Lower lobe of right lung (tissue), 2 donors: ENCODE measurements at regions not wholly inside any gene's neighbourhood (a gene's known extent, or its start where the extent isn't known, plus 50 kb on each side); places are given as distances from the start of the nearest gene placed in this dataset.

Source experiments
- ATAC-seq, 2 donors: fragments of 200-7000 bp; cut with Tn5 transposase; one replicate each; pipeline ENCODE4 v1.9.1; 2020 to 2022; ENCODE audit warnings: mild to moderate bottlenecking in 2 of 2, moderate library complexity in 2 of 2
- DNase-seq: peaks from one replicate; pipeline ENCODE4 v3.0.0-alpha.2; 2020
- H3K27ac ChIP-seq: fragments of 200-600 bp; one replicate; pipeline ENCODE4 v1.8.0; 2022
- H3K27me3 ChIP-seq: fragments of 200-600 bp; one replicate; pipeline ENCODE4 v1.8.0; 2022; ENCODE audit warnings: low read depth
- H3K36me3 ChIP-seq: fragments of 200-600 bp; one replicate; pipeline ENCODE4 v1.8.0; 2022; ENCODE audit warnings: mild to moderate bottlenecking
- H3K4me1 ChIP-seq: fragments of 200-600 bp; one replicate; pipeline ENCODE4 v1.8.0; 2022
- H3K4me3 ChIP-seq: fragments of 200-600 bp; one replicate; pipeline ENCODE4 v1.8.0; 2022; ENCODE audit warnings: mild to moderate bottlenecking
- H3K9me3 ChIP-seq: fragments of 200-600 bp; one replicate; pipeline ENCODE4 v1.8.0; 2022
- intact Hi-C: fragments of 100-400 bp; cut with DNase I; formaldehyde crosslinking; loops from one replicate; pipeline ENCODE4 v1.11.0; 2022
- TF ChIP-seq, protein P1 (sequence below): fragments of 200-600 bp; IDR thresholded peaks from one replicate; pipeline ENCODE4 v1.8.0; 2022; ENCODE audit warnings: antibody characterized with exemption, mild to moderate bottlenecking
- donor health status: DM: no; HTN: yes; CAD: no; lungs with severe emphysema.

DNA sequence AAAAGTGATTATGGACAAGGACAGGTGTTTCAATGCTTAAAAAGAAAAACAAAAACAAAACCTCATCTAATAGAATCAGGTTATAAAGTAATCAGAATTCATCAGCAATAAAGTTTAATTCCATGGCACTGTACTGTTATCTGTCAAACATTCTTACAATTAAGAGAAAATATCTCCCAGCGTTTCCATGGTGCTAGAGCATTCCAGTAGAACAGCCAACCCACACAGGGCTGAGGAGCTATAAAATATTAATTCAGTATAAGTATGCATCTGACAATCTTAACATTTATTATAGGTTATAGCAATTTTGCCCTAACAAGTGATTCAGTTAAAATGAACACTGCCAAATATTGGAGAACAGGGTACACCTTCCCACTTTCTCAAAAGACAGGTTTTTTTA is 128.7 kb upstream of the DEPDC1 start:
- Histone ChIP-seq H3K27ac (no peak overlapping the region), H3K4me3 (no peak overlapping the region), H3K4me1 (no peaks in the 10 kb centered on the region), H3K9me3 (peaks cover 8% of the 10 kb centered on the region), H3K36me3 (no peaks in the 10 kb centered on the region), H3K27me3 (no peaks in the 10 kb centered on the region)
- intact Hi-C loops, result no loop called here
- ATAC-seq, result no peak
- DNase-seq, result no peak
- TF ChIP-seq, protein P1, sequence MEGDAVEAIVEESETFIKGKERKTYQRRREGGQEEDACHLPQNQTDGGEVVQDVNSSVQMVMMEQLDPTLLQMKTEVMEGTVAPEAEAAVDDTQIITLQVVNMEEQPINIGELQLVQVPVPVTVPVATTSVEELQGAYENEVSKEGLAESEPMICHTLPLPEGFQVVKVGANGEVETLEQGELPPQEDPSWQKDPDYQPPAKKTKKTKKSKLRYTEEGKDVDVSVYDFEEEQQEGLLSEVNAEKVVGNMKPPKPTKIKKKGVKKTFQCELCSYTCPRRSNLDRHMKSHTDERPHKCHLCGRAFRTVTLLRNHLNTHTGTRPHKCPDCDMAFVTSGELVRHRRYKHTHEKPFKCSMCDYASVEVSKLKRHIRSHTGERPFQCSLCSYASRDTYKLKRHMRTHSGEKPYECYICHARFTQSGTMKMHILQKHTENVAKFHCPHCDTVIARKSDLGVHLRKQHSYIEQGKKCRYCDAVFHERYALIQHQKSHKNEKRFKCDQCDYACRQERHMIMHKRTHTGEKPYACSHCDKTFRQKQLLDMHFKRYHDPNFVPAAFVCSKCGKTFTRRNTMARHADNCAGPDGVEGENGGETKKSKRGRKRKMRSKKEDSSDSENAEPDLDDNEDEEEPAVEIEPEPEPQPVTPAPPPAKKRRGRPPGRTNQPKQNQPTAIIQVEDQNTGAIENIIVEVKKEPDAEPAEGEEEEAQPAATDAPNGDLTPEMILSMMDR, result no peak

DNA sequence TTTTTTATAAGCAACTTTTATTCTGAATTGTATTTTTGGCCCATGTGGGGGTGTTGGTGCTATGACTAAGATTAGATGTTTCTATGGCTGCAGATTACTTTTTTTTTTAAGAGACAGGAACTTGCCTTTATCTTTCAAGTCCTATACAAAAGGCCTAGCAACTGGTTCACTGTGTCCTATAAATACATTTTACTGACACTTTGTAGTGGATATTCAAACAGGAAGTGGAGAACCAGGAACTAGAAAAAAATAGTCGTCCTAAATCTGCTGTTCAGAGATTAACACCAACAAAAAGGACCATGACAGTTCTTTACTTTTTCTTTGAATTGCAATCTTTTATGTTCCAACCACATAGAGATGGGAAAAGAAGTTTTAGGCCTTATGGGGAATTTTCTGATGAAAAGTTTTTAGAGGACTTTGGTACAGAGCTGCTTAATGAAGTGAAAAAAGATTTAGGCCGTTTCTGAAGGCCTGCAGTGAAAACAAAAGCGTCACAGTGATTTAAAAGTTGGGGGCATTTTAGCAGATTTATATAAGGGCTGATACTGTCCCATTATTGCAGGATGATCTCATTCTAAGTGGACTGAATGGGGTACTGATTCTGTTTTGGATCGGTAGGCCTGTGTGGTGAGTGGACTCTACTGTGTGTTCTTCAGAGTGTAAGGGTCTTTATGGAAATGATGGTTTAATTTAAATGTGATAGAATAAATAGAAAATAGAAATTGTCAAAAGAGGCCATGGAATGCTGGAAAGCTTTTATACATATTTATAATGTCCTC is 136.4 kb upstream of the DEPDC1 start:
- no peak for ATAC-seq
- no peaks in the 10 kb centered on the region for H3K9me3 ChIP-seq
- no peaks in the 10 kb centered on the region for H3K4me1 ChIP-seq
- no peaks in the 10 kb centered on the region for H3K27me3 ChIP-seq
- H3K36me3 ChIP-seq, result no peaks in the 10 kb centered on the region
- no peak for DNase-seq
- TF ChIP-seq, protein P1, result no peak
- no peak overlapping the region for H3K27ac ChIP-seq
- H3K4me3 ChIP-seq, result no peak overlapping the region
- intact Hi-C loops, result no loop called here

GRCh38 chr1:68644504-68644903 is 147.6 kb upstream of the DEPDC1 start:
- no peak overlapping the region for H3K27ac ChIP-seq
- H3K4me1 ChIP-seq, result no peaks in the 10 kb centered on the region
- H3K36me3 ChIP-seq, result no peaks in the 10 kb centered on the region
- H3K27me3 ChIP-seq, result no peaks in the 10 kb centered on the region
- intact Hi-C loops, result no loop called here
- TF ChIP-seq, protein P1, result no peak
- ATAC-seq (no peak), DNase-seq (no peak)
- no peaks in the 10 kb centered on the region for H3K9me3 ChIP-seq
- H3K4me3 ChIP-seq, result no peak overlapping the region

DNA sequence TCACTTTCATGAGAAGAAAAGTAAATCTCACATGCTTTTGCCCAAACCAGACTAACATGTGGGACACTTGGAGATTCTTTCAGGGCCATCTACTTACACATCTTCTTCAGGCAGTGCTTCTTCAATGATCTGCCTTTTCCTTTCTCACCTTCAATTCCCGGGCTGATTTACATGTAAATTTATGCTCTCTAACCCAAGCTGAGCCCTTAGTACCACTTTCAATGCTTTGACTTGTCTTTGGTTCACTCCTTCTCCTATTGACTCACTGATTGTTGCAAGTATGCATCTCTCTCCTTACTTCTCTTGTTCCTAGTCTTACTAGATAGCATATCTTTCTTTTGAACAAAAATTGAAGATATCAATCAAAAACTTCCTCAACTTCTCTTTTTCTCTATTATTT is 154.2 kb upstream of the DEPDC1 start:
- no peak for ATAC-seq
- Histone ChIP-seq H3K27ac (no peak overlapping the region), H3K4me1 (no peaks in the 10 kb centered on the region), H3K36me3 (no peaks in the 10 kb centered on the region), H3K4me3 (no peak overlapping the region), H3K27me3 (no peaks in the 10 kb centered on the region), H3K9me3 (no peaks in the 10 kb centered on the region)
- DNase-seq, result no peak
- intact Hi-C loops, result no loop called here
- TF ChIP-seq, protein P1, result no peak

DNA sequence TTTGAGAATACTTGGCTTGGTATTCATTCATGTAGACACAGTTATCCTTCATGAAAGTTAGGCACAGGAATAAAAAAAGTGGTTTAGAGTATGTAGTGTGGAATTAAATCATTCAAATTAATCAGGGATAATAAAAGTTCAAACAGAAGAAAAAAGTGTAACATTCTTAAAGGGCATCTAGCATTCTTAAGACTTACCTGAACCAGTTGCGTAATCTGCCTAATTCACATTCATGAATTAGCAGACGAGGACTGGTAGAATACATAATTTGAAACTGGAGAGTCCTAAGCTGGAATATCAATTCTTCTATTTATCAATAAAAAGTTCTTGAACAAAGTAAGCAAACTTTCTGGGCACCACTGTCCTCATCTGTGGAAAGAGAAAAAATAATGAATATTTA is 157.0 kb upstream of the DEPDC1 start:
- H3K27ac ChIP-seq, result no peak overlapping the region
- no peaks in the 10 kb centered on the region for H3K27me3 ChIP-seq
- no peaks in the 10 kb centered on the region for H3K4me1 ChIP-seq
- H3K9me3 ChIP-seq, result no peaks in the 10 kb centered on the region
- DNase-seq, result no peak
- no peaks in the 10 kb centered on the region for H3K36me3 ChIP-seq
- ATAC-seq, result no peak
- no peak overlapping the region for H3K4me3 ChIP-seq
- TF ChIP-seq, protein P1, result no peak
- intact Hi-C loops, result no loop called here
